SW480 (cell line): ENCODE measurements at regions not wholly inside any gene's neighbourhood (a gene's known extent, or its start where the extent isn't known, plus 50 kb on each side); places are given as distances from the start of the nearest gene placed in this dataset.

ENCODE experiments used
- DNase-seq: peaks from one replicate; pipeline ENCODE4 v3.0.0-alpha.2; 2016; ENCODE audit warnings: low spot score

DNA sequence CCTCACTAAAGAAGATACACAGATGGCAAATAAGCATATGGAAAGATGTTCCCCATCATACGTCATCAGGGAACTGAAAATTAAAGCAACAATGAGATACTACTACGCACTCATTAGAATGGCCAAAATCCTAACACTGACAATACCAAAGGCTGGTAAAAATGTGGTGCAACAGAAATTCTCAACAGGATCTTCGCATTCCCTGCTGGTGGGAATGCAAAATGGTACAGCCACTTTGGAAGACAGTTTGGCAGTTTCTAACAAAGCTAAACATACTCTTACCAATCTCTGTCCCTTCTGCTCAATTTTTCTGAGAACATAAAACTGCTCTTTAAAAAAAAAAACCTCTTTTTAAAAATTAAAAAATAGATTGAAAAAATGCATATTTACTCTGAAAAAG, 300.2 kb downstream of the FBXW7 start:
- DNase-seq, result no peak

DNA sequence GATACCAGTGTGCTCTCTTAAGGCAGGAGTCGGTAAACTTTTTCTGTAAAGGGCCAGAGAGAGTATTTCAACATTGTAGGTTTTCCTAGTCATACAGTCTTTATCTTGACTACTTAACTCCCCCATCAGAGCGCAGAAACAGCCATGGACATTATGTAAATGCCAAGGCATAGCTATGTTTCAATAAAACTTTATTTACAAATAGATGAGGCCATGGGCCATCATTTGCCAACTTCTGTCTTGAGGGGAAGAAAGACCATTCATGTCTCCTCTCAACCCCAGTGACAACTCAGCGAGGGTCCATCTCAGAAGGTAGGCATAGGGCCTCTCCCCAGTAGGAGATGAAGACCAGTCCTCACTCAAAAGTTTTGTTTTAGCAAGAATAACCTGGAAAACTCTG, 301.3 kb downstream of the FBXW7 start:
- no peak for DNase-seq

DNA sequence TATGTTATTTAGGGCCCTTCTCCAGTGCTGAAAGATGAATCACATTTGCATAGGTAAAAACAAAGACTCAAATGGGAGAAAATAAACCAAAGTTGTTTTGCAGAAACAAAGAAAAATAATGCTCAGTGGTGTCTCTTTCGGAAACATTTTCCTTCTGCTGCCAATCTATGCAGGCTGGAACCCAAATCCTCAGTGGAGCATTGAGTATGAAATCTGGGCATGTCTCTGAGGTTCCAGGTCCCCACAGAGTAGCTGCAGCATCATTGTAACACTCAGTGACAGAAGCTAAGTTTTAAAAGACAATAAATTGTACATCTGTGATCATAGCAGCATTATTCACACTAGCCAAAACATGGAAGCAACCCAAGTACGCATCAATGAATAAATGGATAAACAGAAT, 303.6 kb downstream of the FBXW7 start:
- no peak for DNase-seq

DNA sequence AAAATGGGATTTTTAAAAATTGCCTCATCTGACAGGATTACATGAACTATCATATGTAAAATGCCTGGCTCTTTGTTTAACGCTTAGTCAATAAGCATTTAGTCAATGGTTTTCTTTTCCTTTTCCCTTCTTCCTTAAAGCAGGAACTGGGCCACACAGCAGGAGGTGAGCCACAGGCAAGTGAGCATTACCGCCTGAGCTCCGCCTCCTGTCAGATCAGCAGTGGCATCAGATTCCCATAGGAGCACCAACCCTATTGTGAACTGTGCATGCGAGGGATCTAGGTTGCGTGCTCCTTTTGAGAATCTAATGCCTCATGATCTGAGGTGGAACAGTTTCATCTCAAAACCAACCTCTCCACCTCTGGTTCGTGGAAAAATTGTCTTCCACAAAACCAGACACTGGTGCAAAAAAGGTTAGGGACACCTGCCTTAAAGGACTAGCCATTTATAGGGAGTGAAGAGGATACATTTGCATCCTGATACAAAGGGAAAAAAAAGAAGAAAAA, 306.1 kb downstream of the FBXW7 start:
- DNase-seq, result no peak

DNA sequence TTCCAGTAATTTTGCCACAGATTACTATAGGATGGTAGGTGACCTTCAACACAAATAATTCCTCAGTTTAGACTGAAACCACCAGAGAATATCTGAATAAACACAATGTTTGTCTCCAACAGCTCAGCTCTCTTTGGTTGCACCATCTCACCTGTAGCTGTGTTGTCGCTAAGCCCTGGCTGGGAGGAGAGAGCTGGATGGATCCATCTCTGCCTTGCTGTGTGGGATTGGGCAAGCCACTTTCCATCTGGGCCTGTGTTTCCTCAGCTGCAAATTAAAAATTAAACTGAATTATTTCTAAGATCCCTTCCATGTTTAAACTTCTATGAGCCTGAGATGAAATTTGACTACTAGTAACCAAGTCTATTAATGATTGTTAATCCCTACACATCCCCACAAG, 310.2 kb downstream of the FBXW7 start:
- no peak for DNase-seq

DNA sequence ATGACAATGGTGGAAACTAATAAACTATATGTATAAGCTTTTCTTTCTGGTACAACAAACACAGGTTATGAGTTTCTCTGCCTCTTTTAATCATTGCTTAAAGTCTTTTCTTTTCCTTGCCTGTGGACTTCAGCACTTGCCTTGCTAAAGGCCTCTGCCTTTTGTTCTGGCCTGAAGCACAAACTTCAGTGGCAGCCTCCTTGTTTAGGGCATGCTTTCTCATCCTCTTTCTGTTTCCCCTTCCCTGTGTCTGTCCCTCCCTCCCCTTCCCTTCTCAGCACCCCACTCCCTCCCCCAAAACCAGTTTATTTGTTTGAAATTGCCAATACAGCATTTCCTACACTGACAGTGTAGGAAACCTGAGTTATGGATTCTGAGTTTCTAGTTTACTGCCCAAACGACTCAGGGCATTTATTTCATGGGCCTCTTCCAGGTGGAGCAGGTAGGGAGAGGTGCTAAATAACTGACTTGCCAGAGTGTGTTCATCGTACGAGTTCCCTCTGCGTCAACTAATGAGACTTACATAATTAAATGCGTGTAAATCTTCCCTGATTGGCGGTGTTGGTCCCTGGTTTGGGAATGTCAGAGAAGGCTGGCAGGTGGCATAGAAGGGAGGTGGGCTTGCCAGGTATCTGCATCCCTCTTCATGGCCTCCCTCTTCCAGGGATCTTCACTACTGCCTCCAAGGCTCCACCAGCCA, 311.0 kb downstream of the FBXW7 start:
- DNase-seq, result no peak

DNA sequence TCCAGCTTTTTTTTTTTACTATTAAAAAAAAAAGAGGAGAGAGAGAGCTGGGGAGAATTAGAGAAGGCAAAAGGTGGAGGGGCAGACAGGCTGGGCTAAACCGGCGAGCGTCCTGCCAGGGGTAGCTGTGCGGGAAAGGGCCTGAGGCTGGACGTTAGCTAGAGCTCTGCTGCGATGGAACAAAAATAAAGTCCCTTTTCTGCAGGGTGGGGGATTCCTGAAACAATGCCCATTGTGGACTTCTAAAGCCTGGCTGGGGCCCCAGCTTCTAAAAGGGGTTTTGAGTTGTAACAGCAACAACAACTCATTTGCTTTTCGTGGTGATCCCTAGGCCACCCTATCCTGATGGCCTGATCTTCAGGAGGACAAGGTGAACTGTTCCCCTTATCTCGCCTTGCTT, 311.7 kb downstream of the FBXW7 start:
- DNase-seq, result no peak

DNA sequence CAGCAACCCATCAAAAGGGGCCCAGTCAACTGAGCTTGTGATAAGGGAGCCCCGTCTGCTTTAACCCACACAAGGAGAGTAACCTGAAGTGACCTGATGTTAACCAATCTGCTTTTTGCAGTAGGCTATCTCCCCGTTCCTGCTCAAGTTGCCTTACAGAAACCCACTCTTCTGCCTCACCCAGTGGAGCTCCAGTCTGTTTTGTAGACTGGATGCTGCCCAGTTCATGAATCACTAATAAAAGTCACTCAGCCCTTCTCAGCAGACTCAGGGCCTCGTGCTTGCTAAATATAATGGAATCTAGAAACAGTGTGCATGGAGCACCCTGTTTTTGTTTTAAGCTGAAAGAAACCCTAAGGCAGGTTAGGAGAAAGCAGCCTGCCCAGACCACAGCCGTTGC, 312.3 kb downstream of the FBXW7 start:
- DNase-seq, result no peak

DNA sequence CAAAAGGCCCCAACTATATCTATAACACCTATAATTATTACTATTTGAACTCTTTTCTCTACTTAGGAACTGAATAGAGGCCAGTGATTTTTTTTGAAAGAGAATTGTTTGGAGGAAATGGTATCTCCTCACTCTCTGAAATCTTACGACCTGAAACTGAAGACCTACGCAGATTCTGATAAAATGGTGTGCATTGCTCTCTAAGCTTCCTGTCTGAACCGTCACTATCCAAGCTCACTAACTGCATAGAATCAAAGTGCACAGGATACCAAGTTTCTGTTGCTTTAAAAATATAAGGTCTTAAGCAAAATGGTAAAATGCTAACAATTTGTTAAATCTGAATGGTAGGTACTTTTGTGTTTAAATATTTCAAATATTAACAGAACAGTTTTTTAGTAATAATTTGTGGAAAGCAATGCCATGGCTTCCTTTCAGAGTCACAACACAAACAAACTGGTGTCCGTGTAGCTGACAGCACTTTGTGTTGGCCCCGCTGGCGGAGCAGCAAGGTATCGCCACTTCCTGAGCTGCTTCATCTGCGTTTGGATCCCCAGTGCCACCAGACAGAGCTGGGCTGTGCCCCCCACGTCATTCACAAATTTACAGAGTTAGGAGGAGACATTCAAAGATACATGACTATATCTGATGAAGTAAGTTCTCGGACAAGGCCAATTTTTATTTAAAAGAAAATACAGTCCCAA, 313.9 kb downstream of the FBXW7 start:
- no peak for DNase-seq

DNA sequence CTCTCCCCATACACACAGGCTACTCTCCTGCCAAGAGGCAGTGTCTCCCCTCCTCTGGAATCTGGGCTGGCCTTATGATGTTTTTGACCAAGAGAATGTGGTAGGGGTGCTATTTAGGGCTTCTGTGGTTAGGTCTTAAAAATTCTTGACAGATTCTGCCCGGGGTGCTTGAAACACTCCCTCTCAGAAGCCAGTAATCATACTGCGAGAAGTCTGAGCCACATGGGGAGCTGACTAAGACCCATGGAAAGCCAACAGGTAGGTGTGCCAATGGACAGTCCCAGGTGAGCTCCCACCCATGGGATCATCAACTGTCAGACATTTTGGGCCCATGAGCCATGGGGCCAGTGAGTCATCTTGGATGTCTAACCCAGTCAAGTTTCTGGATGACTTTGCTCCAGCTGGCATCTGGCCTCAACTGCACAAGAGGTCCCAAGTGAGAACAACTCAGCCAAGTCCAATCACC, 315.7 kb downstream of the FBXW7 start:
- DNase-seq, result peak; percentile 56

DNA sequence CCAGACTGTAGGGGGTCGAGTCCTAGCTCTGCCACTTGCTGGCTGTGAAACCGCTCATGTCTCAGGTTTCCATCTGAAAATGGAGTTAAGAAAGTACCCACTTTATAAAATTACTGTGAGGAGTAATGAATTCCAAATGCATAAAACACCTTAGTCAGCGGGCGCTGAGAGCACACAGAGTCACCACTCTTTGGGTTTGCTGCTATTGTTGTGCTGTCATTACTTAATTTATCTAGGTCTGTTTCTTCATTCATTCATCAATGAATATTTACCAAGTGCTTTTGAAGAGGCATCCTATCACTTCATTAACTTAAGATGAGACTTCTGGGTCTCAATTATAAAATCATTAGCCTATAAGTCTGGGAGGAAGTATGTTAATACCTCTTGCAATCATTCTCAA, 317.3 kb downstream of the FBXW7 start:
- DNase-seq, result no peak

DNA sequence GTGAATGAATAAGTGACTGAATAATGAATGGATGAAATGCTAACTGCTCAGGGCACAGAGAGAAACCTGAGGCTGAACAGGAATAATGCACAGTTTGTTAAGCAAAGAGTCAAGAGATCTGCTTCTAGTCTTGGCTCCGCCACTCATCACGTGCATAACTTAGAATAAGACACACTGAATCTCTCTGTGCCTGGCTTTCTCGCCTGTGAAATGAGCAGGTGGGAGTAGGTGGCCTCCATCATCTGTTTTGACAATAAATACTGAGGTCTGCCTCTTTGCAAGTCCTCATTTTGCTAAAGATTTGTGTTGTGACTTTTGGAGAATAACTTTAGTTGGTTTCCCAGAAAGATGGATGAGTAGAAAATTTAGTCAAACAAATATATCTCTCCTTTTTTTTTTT, 318.0 kb downstream of the FBXW7 start:
- DNase-seq, result no peak

DNA sequence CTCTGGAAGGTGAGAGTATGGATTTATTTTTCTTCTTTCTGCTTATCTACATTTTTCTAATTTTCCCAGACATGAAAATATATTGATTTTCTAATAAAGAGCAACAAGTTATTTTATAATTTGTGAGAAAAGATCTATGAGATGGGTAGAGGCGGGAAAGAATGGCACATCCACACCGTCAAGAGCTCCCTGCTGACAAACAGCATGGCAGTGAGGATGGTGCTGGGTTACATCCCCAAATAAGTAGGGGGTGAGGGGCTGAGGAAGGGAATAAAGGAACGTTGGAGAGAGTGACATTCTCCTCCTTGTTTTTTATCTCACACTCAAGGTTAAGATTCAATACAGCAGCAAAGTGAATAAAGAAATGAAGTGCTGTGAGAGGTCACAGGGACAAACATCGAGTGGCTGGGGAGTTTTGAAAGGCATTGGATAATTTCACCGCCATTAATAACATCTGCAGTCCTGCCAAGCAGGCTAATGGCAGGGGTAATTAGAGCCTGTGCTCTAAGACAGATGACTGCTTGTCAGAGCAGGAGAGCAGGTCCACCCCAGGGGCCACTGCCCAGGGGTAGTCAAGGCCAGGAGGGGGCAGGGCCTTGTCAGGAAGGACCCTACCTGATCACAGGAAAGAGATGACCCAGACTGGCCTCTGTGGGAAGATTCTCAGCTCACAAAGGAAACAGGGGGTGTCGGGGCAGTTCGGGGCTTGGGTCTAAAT, 323.8 kb downstream of the FBXW7 start:
- DNase-seq, result no peak

DNA sequence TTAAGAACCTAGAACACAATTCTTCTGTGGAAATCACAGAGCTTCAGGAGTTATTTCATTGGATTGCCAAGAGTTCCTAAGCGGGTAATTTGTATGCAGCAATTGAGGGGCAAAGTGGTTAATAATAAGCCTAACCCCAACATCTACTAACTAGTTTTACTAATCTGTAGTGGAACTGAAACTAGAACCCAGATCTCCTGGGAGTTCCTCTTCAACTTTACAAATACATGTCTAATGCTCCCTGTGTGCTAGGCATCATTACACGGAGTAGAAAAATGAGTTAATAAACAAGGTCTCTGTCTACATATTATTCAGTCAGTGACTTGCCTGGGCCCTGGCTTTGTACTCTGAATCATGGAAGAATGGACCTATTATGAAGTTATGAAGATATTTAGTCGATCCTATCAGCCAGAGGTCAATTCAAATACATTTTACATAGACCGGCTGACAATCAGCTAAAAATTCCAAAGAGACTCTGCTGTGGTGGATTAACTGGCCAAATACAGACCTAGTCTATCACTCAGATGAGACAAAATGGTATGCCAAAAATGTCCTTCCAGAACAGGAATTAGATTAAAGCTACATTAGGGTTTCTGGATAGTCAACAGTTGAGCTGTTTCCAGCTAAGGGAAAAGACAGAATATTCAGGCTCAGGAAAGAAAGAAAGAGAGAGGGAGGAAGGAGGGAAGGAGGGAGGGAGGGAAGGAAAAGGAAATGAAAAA, 326.0 kb downstream of the FBXW7 start:
- DNase-seq, result no peak

DNA sequence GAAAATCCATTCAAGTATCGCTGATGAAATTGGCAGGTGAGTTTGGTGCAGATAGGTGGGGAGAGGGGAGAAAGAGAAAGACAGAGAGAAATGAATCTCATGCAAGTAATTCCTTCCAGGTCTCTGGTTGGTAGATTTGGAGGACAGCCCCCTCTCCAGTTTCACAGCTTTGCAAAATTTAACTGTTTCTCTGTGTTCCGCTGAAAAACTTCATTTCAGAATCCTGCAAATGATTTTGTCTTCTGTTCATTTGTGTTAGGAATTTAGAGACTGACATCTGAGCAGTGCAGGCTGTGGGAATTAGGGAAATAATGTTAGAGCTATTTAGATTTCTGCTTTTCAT, 328.5 kb downstream of the FBXW7 start:
- DNase-seq, result no peak

DNA sequence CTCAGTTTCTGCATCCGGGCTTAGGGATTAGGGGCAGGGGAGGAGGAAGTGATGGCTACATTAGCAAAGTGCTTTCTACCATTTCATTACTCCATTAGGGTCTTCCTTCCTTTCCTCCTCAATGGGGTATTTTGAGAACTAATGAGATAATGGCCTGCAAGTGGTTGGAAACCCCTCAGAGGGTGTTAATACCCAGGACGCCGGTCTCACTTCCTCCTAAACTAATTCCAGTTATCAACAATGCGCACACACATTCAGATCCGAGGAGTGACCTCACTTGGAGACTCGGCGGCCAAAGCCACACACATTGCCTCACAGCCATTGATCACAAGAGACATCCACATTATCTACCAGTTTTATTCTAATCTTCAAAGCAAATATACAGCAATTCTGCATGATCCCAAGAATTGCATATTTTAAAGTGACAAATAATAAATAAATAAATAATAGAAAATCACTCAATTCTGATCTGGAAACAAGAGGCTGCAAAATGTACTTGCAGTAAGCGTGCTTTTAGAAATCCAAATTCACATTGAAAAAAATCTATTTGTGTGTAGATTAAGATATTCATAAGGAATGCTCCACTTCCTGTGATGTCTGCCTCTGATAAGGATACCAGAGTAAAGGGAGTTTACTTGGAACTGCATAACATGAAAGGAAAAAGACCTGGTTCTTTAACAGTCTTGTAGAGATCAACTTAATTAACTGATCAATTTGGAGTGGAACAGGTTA, 329.1 kb downstream of the FBXW7 start:
- no peak for DNase-seq

DNA sequence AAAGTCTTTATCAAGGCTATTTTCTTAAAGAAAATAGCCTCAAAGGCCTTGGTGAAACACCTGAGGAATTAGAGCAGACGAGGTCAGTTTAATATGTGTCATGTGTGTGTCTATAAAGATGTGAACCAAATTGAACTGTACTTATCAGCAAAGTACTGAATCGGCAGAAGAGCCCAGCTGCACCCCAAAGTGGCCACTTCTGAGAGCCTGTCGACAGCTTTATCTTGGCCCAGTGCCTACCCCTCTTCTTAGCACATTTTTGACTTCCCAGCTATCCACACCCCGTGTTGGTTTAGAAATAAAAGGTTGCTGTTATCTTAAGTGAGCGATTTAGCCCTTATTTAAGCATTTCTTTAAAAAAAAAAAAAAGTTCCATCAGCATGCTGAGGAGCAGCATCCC, 329.7 kb downstream of the FBXW7 start:
- DNase-seq, result no peak

DNA sequence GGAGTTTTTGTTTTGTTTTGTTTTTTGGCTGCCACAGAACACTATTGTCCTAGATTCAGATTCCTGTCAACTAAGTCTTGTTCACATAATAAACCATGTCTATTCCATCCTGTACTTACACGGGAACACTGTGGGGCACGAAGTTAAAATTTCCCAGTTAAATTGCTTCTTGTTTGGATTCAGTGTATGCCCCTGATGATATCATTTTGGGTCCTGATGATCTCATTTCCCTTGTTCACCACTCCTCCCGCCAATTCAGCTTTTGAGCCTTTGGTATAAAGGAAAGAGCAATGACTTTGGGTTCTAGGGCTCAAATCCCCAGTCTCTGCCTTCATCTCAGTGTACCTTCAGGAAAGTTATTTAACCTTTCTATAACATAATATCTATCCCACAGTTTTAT, 333.5 kb downstream of the FBXW7 start:
- DNase-seq, result no peak

DNA sequence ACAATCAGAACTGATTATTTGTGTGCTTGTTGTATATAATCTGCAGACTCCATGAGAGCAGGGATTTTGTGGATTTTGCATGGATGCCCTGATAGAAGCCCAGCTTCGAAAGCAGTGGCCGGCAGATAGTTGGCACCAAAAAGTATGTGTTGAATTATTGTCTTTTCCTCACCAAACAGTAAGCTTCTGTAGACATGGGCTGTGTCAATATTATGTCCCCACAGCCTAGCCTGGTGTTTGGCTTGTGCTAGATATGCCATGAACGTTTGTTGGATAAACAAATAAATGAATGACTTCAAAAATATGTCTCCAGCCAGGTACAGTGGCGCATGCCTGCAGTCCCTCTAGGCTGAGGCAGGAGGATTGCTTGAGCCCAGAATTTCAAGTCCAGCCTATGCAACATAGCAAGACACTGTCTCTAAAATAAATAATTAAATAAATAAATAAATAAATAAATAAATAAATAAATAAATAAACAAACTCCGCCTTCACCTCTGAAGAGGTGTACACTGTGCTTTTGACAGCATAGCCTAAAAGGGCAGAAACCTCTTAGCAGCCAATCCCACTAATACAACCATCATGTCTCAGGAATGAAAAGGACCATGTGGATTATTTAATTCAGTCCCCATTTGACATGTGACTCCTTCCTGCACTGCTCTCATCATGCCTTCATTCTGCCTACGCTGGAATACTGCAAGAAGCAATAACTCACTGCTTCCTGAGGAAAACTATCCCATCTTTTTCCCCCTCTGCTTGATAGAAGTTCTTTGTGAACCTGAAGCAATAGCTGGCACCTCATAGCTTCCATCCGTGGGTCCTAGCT, 335.2 kb downstream of the FBXW7 start:
- DNase-seq, result no peak

DNA sequence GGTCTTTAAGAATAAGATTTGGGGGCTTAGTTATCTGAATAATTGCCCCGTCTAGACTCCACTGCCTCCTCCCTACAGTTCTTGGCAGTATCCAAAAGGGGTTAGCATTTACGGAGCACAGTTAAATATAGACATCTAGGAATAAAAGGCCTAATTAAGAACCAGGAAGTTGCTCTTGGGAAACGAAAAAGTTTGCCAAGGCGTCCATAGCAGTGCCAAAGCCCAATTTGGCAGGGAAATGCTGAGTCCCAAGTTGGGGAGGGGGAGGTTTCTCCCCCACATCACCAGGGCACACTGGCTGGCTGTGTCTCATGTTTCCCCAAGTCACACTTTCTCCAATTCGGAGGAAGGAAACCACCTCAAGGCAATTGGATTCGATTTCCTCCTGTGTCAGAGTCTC, 338.7 kb downstream of the FBXW7 start:
- DNase-seq, result no peak

DNA sequence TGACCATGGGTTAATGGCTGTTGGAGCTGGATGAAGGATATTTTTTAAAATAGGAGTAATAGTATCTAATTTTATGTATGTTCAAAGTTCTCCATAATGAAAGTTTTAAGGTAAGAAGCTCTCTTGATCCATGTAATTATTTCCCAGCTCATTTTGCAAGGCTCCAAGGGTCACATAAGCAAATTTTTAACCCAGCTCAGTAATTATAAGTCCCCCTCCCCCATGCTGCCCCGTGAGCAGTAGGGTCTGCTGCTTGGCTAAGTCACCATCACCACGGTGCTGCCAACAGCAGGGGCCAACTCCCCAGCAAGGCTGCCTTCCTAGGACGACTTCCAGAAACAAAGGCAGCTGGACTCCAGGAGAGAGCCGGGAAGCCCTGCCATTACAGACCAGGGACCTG, 340.0 kb downstream of the FBXW7 start:
- no peak for DNase-seq
